Tibial nerve (tissue), 3 donors: ENCODE measurements at regions not wholly inside any gene's neighbourhood (a gene's known extent, or its start where the extent isn't known, plus 50 kb on each side); places are given as distances from the start of the nearest gene placed in this dataset.

Experiments used
- CTCF ChIP-seq, 5 experiments: fragments of 200-600 bp in 3 of 5; fragments of 450-650 bp in 2 of 5; sonication (generic) in 3 of 5; IDR thresholded peaks; one replicate each; pipeline ENCODE4 v1.5.1; 2016 to 2019; ENCODE audit warnings: antibody characterized with exemption in 5 of 5, mild to moderate bottlenecking in 3 of 5, moderate library complexity in 2 of 5
- POLR2A ChIP-seq, 2 donors: fragments of 450-650 bp; IDR thresholded peaks; one replicate each; pipeline ENCODE4 v1.6.1; 2017; ENCODE audit warnings: antibody characterized with exemption in 2 of 2, mild to moderate bottlenecking in 2 of 2, moderate library complexity in 2 of 2

- TF ChIP-seq CTCF (IDR thresholded peaks at IDR 0.05) (no peak), POLR2A (IDR thresholded peaks at IDR 0.05) (no peak)
Observed at GRCh38 chr7:41298409-41298808, 404.5 kb downstream of the INHBA start.
